NCI-H2227 (cell line): ENCODE measurements at regions not wholly inside any gene's neighbourhood (a gene's known extent, or its start where the extent isn't known, plus 50 kb on each side); places are given as distances from the start of the nearest gene placed in this dataset.
"Not testable (repeated sequence)": the region's sequence is repeated elsewhere in the genome, so short reads cannot be mapped to it uniquely, and the experiment has no call there.

Source experiments
- DNase-seq: peaks from one replicate; lab custom pipeline; 2025; ENCODE audit not compliant: unreplicated experiment; lab: John Stamatoyannopoulos, UW

GRCh38 chr1:25134307-25134706 lies 98.0 kb downstream of the SYF2 start:
- no peak for DNase-seq

GRCh38 chr1:25131794-25132193 lies 100.5 kb downstream of the SYF2 start:
- no peak for DNase-seq

GRCh38 chr1:25130895-25131294 lies 101.4 kb downstream of the SYF2 start:
- DNase-seq: no peak

GRCh38 chr1:25129380-25129779 lies 102.9 kb downstream of the SYF2 start:
- DNase-seq: no peak

- DNase-seq: no peak
Observed at GRCh38 chr1:25128121-25128621, 104.1 kb downstream of the SYF2 start.

GRCh38 chr1:25126562-25126961 lies 105.7 kb downstream of the SYF2 start:
- DNase-seq: no peak

GRCh38 chr1:25123551-25123950 lies 108.8 kb downstream of the SYF2 start:
- no peak for DNase-seq

GRCh38 chr1:25122747-25123146 lies 109.6 kb downstream of the SYF2 start:
- no peak for DNase-seq

GRCh38 chr1:25120281-25120680 lies 112.0 kb downstream of the SYF2 start:
- DNase-seq: no peak

- DNase-seq: no peak
Observed at GRCh38 chr1:25118546-25118945, 113.8 kb downstream of the SYF2 start.

- no peak for DNase-seq
Observed at GRCh38 chr1:25117233-25117823, 115.0 kb downstream of the SYF2 start.

- no peak for DNase-seq
Observed at GRCh38 chr1:25116832-25117231, 115.5 kb downstream of the SYF2 start.

- DNase-seq: not testable (repeated sequence)
Observed at GRCh38 chr1:25116117-25116516, 116.2 kb downstream of the SYF2 start.

GRCh38 chr1:25113731-25114130 lies 118.6 kb downstream of the SYF2 start:
- no peak for DNase-seq

- DNase-seq: no peak
Observed at GRCh38 chr1:25113086-25113485, 119.2 kb downstream of the SYF2 start.

- DNase-seq: no peak
Observed at GRCh38 chr1:25112400-25112799, 119.9 kb downstream of the SYF2 start.

- DNase-seq: no peak
Observed at GRCh38 chr1:25111706-25112105, 120.6 kb downstream of the SYF2 start.

- DNase-seq: no peak
Observed at GRCh38 chr1:25110485-25110884, 121.8 kb downstream of the SYF2 start.

GRCh38 chr1:25110036-25110435 lies 122.3 kb downstream of the SYF2 start:
- DNase-seq: no peak

GRCh38 chr1:25109531-25109951 lies 122.8 kb downstream of the SYF2 start:
- DNase-seq: no peak

GRCh38 chr1:25107643-25108010 lies 124.7 kb downstream of the SYF2 start:
- no peak for DNase-seq

- DNase-seq: no peak
Observed at GRCh38 chr1:25106976-25107642, 125.2 kb downstream of the SYF2 start.

- DNase-seq: no peak
Observed at GRCh38 chr1:25106352-25106751, 126.0 kb downstream of the SYF2 start.
